ENCODE measurements at regions not wholly inside any gene's neighbourhood (a gene's known extent, or its start where the extent isn't known, plus 50 kb on each side); places are given as distances from the start of the nearest gene placed in this dataset.

GRCh38 chr2:136433261-136433660 is 315.3 kb upstream of the CXCR4 start:
- Histone ChIP-seq H3K56ac (ENCODE audit: insufficient read length, low read depth, low read length) (no peak overlapping the region), H3K18ac (ENCODE audit: insufficient read length, low read depth, low read length) (no peak overlapping the region), H2AFZ (ENCODE audit: low read length) (no peak overlapping the region), H4K91ac (ENCODE audit: insufficient read length, low read depth, low read length) (no peak overlapping the region), H3K79me2 (ENCODE audit: insufficient read depth, low read length) (no peaks in the 10 kb centered on the region), H3K27ac (ENCODE audit: insufficient read length, low read depth, low read length) (no peak overlapping the region), H2BK20ac (ENCODE audit: low read depth, low read length, poor library complexity, severe bottlenecking) (no peak overlapping the region), H3K4ac (ENCODE audit: low read depth, low read length) (no peak overlapping the region), H3K4me2 (ENCODE audit: insufficient read depth, insufficient read length, low read length) (no peak overlapping the region), H2BK5ac (ENCODE audit: insufficient read length, low read length) (no peak overlapping the region), H2BK120ac (ENCODE audit: low read depth, low read length, poor library complexity, severe bottlenecking) (no peak overlapping the region), H4K5ac (ENCODE audit: insufficient read length, low read depth, low read length) (no peak overlapping the region), H3K23ac (ENCODE audit: insufficient read length, low read depth, low read length) (no peak overlapping the region), H3T11ph (ENCODE audit: low read length) (no peak overlapping the region), H3K23me2 (ENCODE audit: insufficient read length, low read depth, low read length, poor library complexity, severe bottlenecking) (no peaks in the 10 kb centered on the region), H3K9ac (ENCODE audit: extremely low read depth, insufficient read length, low read length) (no peak overlapping the region), H3K27me3 (ENCODE audit: insufficient read depth, low read length) (no peaks in the 10 kb centered on the region), H3K4me1 (ENCODE audit: insufficient read depth, low read length) (no peaks in the 10 kb centered on the region; the same call in 1 of the 2 replicates), H2BK15ac (ENCODE audit: low read depth, low read length) (no peak overlapping the region), H2AK5ac (ENCODE audit: insufficient read length, low read length) (no peak overlapping the region), H3K9me3 (ENCODE audit: control insufficient read depth, low read depth, low read length) (no peaks in the 10 kb centered on the region), H3K79me1 (ENCODE audit: insufficient read depth, low read depth, low read length, poor library complexity, severe bottlenecking) (no peaks in the 10 kb centered on the region), H4K8ac (replicated peaks; ENCODE audit: insufficient read length, low read depth, low read length) (no peak overlapping the region), H2BK12ac (ENCODE audit: insufficient read length, low read depth, low read length) (no peak overlapping the region), H4K20me1 (ENCODE audit: control insufficient read depth, insufficient read depth, insufficient read length) (no peaks in the 10 kb centered on the region), H3K14ac (ENCODE audit: insufficient read depth, low read length) (no peak overlapping the region)
- H3K36me3 Mint-ChIP-seq (ENCODE audit: insufficient read depth in 1 of 3, low read depth in 3 of 3), result no peaks in the 10 kb centered on the region
- H3K27ac Mint-ChIP-seq, result no peak overlapping the region
- no peak overlapping the region for H3K4me3 Mint-ChIP-seq
- H3K4me1 Mint-ChIP-seq, result peaks cover 11 to 12% of the 10 kb centered on the region in 2 experiments
- peaks cover 12% of the 10 kb centered on the region for H3K27me3 Mint-ChIP-seq (ENCODE audit: low read depth)
- WGBS (ENCODE audit: extremely low coverage, insufficient read length, low lambda C conversion rate), result no CpG with 5 or more reads among the region's 3 CpGs
- no peaks in the 10 kb centered on the region for H3K9me3 Mint-ChIP-seq
- no peak for TF ChIP-seq CTCF (conservative IDR thresholded peaks at IDR 0.05)
- DNase-seq, result no peak
